IMR-90 (cell line): ENCODE measurements at regions not wholly inside any gene's neighbourhood (a gene's known extent, or its start where the extent isn't known, plus 50 kb on each side); places are given as distances from the start of the nearest gene placed in this dataset.

Experiments
- ATAC-seq: fragments of 200-7000 bp; cut with Tn5 transposase; 2 replicates; pipeline ENCODE4 v1.9.1; 2020; ENCODE audit warnings: low read depth, mild to moderate bottlenecking, moderate library complexity
- BruUV-seq: library from RNA; stranded (reverse); fragments of 400-500 nt; replicated peaks from 2 replicates; lab custom pipeline; 2021; lab: Mats Ljungman, UMichigan
- CTCF ChIA-PET: fragments of 300-600 bp; formaldehyde crosslinking; extraction: SDS; loops from one replicate; lab custom pipeline; 2021; ENCODE audit warnings: antibody characterized with exemption; lab: Yijun Ruan, JAX
- POLR2A ChIA-PET: fragments of 300-600 bp; sonication (Branson Sonifier 250); formaldehyde crosslinking; loops from one replicate; lab custom pipeline; 2022; ENCODE audit warnings: antibody characterized with exemption; ENCODE audit not compliant: unreplicated experiment; lab: Charles Lee
- DNase-seq: peaks from one replicate; pipeline ENCODE4 v3.0.0; 2013
- H2AFZ ChIP-seq: replicated peaks from 2 replicates; pipeline ENCODE3; 2013; ENCODE audit warnings: low read length, mild to moderate bottlenecking; ENCODE audit not compliant: poor library complexity
- H2AK5ac ChIP-seq: 2 replicates; pipeline ENCODE4 v1.6.1; 2013; ENCODE audit warnings: low read depth, low read length, inconsistent platforms
- H2AK9ac ChIP-seq: replicated peaks from 2 replicates; pipeline ENCODE3; 2013; ENCODE audit warnings: mild to moderate bottlenecking, low read depth, low read length, moderate library complexity; ENCODE audit not compliant: poor library complexity
- H2BK120ac ChIP-seq: 2 replicates; pipeline ENCODE4 v1.6.1; 2013; ENCODE audit warnings: low read depth, low read length, inconsistent platforms
- H2BK15ac ChIP-seq: 3 replicates; pipeline ENCODE4 v1.6.1; 2013; ENCODE audit warnings: low read depth, low read length, inconsistent platforms
- H2BK20ac ChIP-seq: 2 replicates; pipeline ENCODE4 v1.6.1; 2013; ENCODE audit warnings: low read depth, mild to moderate bottlenecking, inconsistent platforms, low read length, moderate library complexity
- H2BK5ac ChIP-seq: 2 replicates; pipeline ENCODE4 v1.6.1; 2013; ENCODE audit warnings: mild to moderate bottlenecking, low read depth, low read length, inconsistent platforms; ENCODE audit not compliant: poor library complexity, severe bottlenecking
- H3K14ac ChIP-seq: replicated peaks from 2 replicates; pipeline ENCODE4 v1.6.1; 2013; ENCODE audit warnings: low read depth, low read length, inconsistent platforms
- H3K18ac ChIP-seq: 2 replicates; pipeline ENCODE4 v1.6.1; 2013; ENCODE audit warnings: low read depth, low read length, control low read depth
- H3K23ac ChIP-seq: 2 replicates; pipeline ENCODE4 v1.6.1; 2013; ENCODE audit warnings: low read depth, low read length, inconsistent platforms
- H3K27ac ChIP-seq: 2 replicates; pipeline ENCODE4 v1.5.1; 2013; ENCODE audit warnings: mild to moderate bottlenecking, control low read depth, low read length; ENCODE audit not compliant: insufficient read depth
- H3K27me3 ChIP-seq: 2 replicates; pipeline ENCODE4 v1.6.1; 2013; ENCODE audit warnings: low read length; ENCODE audit not compliant: control insufficient read depth, insufficient read depth
- H3K36me3 ChIP-seq: 2 replicates; pipeline ENCODE4 v1.6.1; 2013; ENCODE audit warnings: low read length, mixed read lengths; ENCODE audit not compliant: control insufficient read depth, insufficient read depth
- H3K4ac ChIP-seq: 2 replicates; pipeline ENCODE4 v1.6.1; 2013; ENCODE audit warnings: low read depth, low read length, inconsistent platforms
- H3K4me1 ChIP-seq: 2 replicates; pipeline ENCODE4 v1.6.1; 2013; ENCODE audit warnings: low read length, mixed read lengths; ENCODE audit not compliant: control insufficient read depth, insufficient read depth
- H3K4me2 ChIP-seq: 2 replicates; pipeline ENCODE4 v1.6.1; 2013; ENCODE audit warnings: low read depth, mild to moderate bottlenecking, control low read depth, low read length, moderate library complexity
- H3K4me3 ChIP-seq: 2 replicates; pipeline ENCODE4 v1.5.1; 2013; ENCODE audit warnings: low read depth, mild to moderate bottlenecking, control low read depth, low read length, moderate library complexity; ENCODE audit not compliant: insufficient read depth
- H3K56ac ChIP-seq: 2 replicates; pipeline ENCODE4 v1.6.1; 2013; ENCODE audit warnings: low read length, inconsistent platforms; ENCODE audit not compliant: insufficient read depth; ENCODE audit errors: extremely low read depth
- H3K79me1 ChIP-seq, 2 experiments: 2 replicates each; pipeline ENCODE4 v1.6.1; 2013; ENCODE audit warnings: low read length in 2 of 2, inconsistent platforms in 1 of 2, low read depth in 1 of 2
- H3K9ac ChIP-seq: 2 replicates; pipeline ENCODE4 v1.6.1; 2013; ENCODE audit warnings: low read depth, low read length, control low read depth
- H3K9me1 ChIP-seq: 2 replicates; pipeline ENCODE4 v1.6.1; 2013; ENCODE audit warnings: low read length, inconsistent platforms; ENCODE audit not compliant: insufficient read depth
- H3K9me3 ChIP-seq: 2 replicates; pipeline ENCODE4 v1.6.1; 2013; ENCODE audit warnings: low read length; ENCODE audit not compliant: control insufficient read depth, insufficient read depth
- H4K20me1 ChIP-seq: 2 replicates; pipeline ENCODE4 v1.6.1; 2013; ENCODE audit warnings: low read length, inconsistent platforms; ENCODE audit not compliant: insufficient read depth
- H4K5ac ChIP-seq: 2 replicates; pipeline ENCODE4 v1.6.1; 2013; ENCODE audit warnings: mild to moderate bottlenecking, low read depth, low read length, control low read depth
- H4K8ac ChIP-seq, 2 experiments: 2 replicates each; pipeline ENCODE4 v1.6.1; 2013; ENCODE audit warnings: low read depth in 2 of 2, low read length in 2 of 2, control low read depth in 1 of 2, inconsistent platforms in 1 of 2
- H4K91ac ChIP-seq: 2 replicates; pipeline ENCODE4 v1.6.1; 2013; ENCODE audit warnings: low read depth, low read length, inconsistent platforms; ENCODE audit not compliant: insufficient read depth
- BHLHE40 ChIP-seq: fragments of 150-350 bp; IDR thresholded peaks from 2 replicates; pipeline ENCODE4 v1.6.1; 2016; ENCODE audit warnings: mild to moderate bottlenecking, low read depth, low read length
- CEBPB ChIP-seq: IDR thresholded peaks from 2 replicates; pipeline ENCODE4 v1.6.1; 2012; ENCODE audit warnings: low read depth, low read length, improper control_type of control experiment
- FOS ChIP-seq: fragments of 150-350 bp; IDR thresholded peaks from 2 replicates; pipeline ENCODE4 v1.6.1; 2016; ENCODE audit warnings: low read depth, low read length
- MAFK ChIP-seq: IDR thresholded peaks from 2 replicates; pipeline ENCODE4 v1.6.1; 2012; ENCODE audit warnings: low read depth, low read length, improper control_type of control experiment
- MXI1 ChIP-seq: IDR thresholded peaks from 2 replicates; pipeline ENCODE4 v1.6.1; 2012; ENCODE audit warnings: low read depth, mild to moderate bottlenecking, low read length, moderate library complexity, borderline replicate concordance
- NFE2L2 ChIP-seq: fragments of 150-350 bp; IDR thresholded peaks from 2 replicates; pipeline ENCODE4 v1.6.1; 2016; ENCODE audit warnings: low read depth, mild to moderate bottlenecking, low read length
- RFX5 ChIP-seq: IDR thresholded peaks from 2 replicates; pipeline ENCODE4 v1.8.0; 2012; ENCODE audit warnings: low read depth, mild to moderate bottlenecking, low read length, moderate library complexity
- USF2 ChIP-seq: fragments of 150-350 bp; IDR thresholded peaks from 2 replicates; pipeline ENCODE4 v1.6.1; 2017; ENCODE audit warnings: mild to moderate bottlenecking, antibody characterized with exemption, low read length, low read depth
- WGBS, 2 experiments: methylation state at CpG; one replicate each; pipeline versions ENCODE4 v1.1.5 to v1.1.7; 2013; ENCODE audit warnings: missing lambda C conversion rate in 2 of 2; ENCODE audit not compliant: insufficient read length in 1 of 2; ENCODE audit errors: extremely low coverage in 2 of 2; 5-methylcytosine and 5-hydroxymethylcytosine counted together
- dilution Hi-C: fragments of 300-500 bp; cut with HindIII; formaldehyde crosslinking; loops from one replicate; pipeline ENCODE4 v1.14.3; 2018; ENCODE audit warnings: low sequenced_read_pairs; ENCODE audit not compliant: unreplicated experiment
- in situ Hi-C: fragments of 300-500 bp; cut with MboI; formaldehyde crosslinking; loops from 3 replicates; pipeline ENCODE4 v1.14.3; 2019; ENCODE audit warnings: low sequenced_read_pairs, inconsistent platforms, mixed read lengths
- intact Hi-C: fragments of 100-400 bp; cut with micrococcal nuclease; formaldehyde crosslinking; loops from 2 replicates; pipeline ENCODE4 v1.10.0; 2022

- Histone ChIP-seq H3K79me1 (no peaks in the 10 kb centered on the region), H2AK5ac (no peak overlapping the region), H2BK5ac (no peak overlapping the region), H3K4ac (no peak overlapping the region), H3K36me3 (no peaks in the 10 kb centered on the region), H3K9ac (no peak overlapping the region), H4K91ac (no peak overlapping the region), H2BK20ac (no peak overlapping the region), H3K9me3 (no peaks in the 10 kb centered on the region), H4K5ac (no peak overlapping the region), H4K20me1 (no peaks in the 10 kb centered on the region), H3K27me3 (no peaks in the 10 kb centered on the region), H2AK9ac (no peak overlapping the region), H2BK15ac (no peak overlapping the region), H3K9me1 (no peaks in the 10 kb centered on the region), H3K23ac (no peak overlapping the region), H3K4me1 (no peaks in the 10 kb centered on the region), H4K8ac (no peak overlapping the region), H3K27ac (no peak overlapping the region), H3K4me2 (no peak overlapping the region), H3K4me3 (no peak overlapping the region), H3K56ac (no peak overlapping the region), H3K14ac (no peak overlapping the region), H3K18ac (no peak overlapping the region), H2AFZ (no peak overlapping the region), H2BK120ac (no peak overlapping the region)
- intact Hi-C loops = no loop called here
- ATAC-seq (no peak), DNase-seq (no peak)
- dilution Hi-C loops = no loop called here
- ChIA-PET CTCF (no interaction called here), POLR2A (no interaction called here)
- BruUV-seq = no TSS peak
- no CpG with 5 or more reads among the region's 4 CpGs for WGBS, 2 experiments
- in situ Hi-C loops = no loop called here
- TF ChIP-seq USF2 (no peak), FOS (no peak), MXI1 (no peak), NFE2L2 (no peak), BHLHE40 (no peak), MAFK (no peak), CEBPB (no peak), RFX5 (no peak)
These were observed 1006.9 kb upstream of the CTNND2 start for GRCh38 chr5:12911156-12911555.
